Omental fat pad (tissue), 3 donors: ENCODE measurements at regions not wholly inside any gene's neighbourhood (a gene's known extent, or its start where the extent isn't known, plus 50 kb on each side); places are given as distances from the start of the nearest gene placed in this dataset.
"Not testable (repeated sequence)": the region's sequence is repeated elsewhere in the genome, so short reads cannot be mapped to it uniquely, and the experiment has no call there.

Source experiments
- ATAC-seq: fragments of 150-250 bp; one replicate; pipeline ENCODE4 v1.9.1; 2016; ENCODE audit warnings: mild to moderate bottlenecking, moderate library complexity; ENCODE audit not compliant: low FRiP score
- DNase-seq: peaks from one replicate; pipeline ENCODE4 v3.0.0-alpha.2; 2019; ENCODE audit warnings: low spot score
- TF ChIP-seq, protein P1 (sequence below), 3 donors: fragments of 450-650 bp; IDR thresholded peaks; one replicate each; pipeline ENCODE4 v1.5.1; 2016 to 2017; ENCODE audit warnings: antibody characterized with exemption in 3 of 3, mild to moderate bottlenecking in 3 of 3, moderate library complexity in 2 of 3

- no peak for ATAC-seq
- no peak for DNase-seq
- TF ChIP-seq, protein P1, sequence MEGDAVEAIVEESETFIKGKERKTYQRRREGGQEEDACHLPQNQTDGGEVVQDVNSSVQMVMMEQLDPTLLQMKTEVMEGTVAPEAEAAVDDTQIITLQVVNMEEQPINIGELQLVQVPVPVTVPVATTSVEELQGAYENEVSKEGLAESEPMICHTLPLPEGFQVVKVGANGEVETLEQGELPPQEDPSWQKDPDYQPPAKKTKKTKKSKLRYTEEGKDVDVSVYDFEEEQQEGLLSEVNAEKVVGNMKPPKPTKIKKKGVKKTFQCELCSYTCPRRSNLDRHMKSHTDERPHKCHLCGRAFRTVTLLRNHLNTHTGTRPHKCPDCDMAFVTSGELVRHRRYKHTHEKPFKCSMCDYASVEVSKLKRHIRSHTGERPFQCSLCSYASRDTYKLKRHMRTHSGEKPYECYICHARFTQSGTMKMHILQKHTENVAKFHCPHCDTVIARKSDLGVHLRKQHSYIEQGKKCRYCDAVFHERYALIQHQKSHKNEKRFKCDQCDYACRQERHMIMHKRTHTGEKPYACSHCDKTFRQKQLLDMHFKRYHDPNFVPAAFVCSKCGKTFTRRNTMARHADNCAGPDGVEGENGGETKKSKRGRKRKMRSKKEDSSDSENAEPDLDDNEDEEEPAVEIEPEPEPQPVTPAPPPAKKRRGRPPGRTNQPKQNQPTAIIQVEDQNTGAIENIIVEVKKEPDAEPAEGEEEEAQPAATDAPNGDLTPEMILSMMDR (IDR thresholded peaks at IDR 0.05) = no peak
Measured at GRCh38 chr6:137545073-137545472, 50.9 kb upstream of the OLIG3 start.

- ATAC-seq (no peak), DNase-seq (no peak)
- TF ChIP-seq, protein P1 (IDR thresholded peaks at IDR 0.05) = no peak
Measured at GRCh38 chr6:137547186-137547585, 53.0 kb upstream of the OLIG3 start.

DNA sequence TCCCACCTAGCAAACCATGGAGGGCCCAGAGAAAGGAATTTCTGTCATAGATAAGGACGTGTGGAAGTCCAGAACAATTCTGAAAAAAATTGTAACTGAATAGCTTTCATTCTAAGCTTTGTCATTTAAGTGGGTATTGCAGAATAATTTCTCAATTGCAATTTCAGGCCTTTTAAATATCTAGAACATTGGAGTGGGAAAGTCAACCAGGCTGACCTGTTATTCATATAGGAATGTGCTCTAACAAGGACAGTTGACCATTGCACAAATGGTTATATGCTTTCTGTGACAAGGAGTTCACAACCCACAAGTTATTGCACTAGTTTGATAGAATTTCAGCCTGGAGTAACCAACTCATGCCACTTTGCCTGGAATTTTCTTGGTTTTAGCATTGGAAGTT, 53.4 kb upstream of the OLIG3 start:
- TF ChIP-seq, protein P1 (IDR thresholded peaks at IDR 0.05) = no peak
- ATAC-seq (no peak), DNase-seq (no peak)

DNA sequence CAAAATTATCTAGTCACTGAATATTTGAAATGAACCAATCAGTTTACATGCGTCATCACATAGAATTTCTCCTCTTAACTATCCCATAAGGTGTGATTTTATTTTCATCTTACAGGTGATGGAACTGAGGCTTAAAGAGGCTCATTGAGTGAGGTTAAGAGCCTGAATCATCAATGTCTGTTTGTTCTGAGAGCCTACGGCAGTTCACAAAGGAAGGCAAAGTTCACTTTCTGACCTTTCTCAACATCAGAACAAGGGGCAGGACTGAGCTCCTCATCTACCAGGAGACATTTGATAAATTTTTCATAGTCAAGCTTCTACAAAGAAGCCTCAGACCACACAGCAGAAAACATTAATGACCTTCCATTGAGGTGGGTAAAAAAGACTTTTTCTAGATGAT, 54.9 kb upstream of the OLIG3 start:
- ATAC-seq (no peak), DNase-seq (no peak)
- TF ChIP-seq, protein P1 (IDR thresholded peaks at IDR 0.05) = no peak

- ATAC-seq (no peak), DNase-seq (no peak)
- TF ChIP-seq, protein P1 (IDR thresholded peaks at IDR 0.05) = no peak
Measured at GRCh38 chr6:137550535-137550934, 56.3 kb upstream of the OLIG3 start.

- TF ChIP-seq, protein P1 (IDR thresholded peaks at IDR 0.05) = no peak
- DNase-seq (no peak), ATAC-seq (no peak)
Measured at GRCh38 chr6:137552146-137552545, 58.0 kb upstream of the OLIG3 start.

DNA sequence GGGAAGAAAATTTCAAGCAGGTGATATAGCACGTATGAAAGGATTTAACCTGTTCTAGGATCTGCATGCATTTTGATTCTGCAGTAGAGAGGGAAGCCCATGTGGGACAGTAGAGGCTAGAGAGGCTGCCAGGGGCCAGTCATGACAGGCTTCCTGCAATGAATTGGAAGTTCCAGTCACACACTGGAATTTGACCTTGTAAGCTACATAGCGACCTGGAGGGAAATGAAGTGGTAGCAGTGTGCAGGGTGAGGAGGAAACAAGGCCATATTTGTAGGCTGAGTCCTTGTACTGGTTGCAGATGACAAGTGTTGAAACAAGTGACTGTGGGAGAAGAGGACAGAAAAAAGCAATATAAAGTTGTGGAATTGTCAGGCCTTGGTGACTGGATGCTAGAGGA, 58.6 kb upstream of the OLIG3 start:
- DNase-seq (no peak), ATAC-seq (no peak)
- TF ChIP-seq, protein P1 (IDR thresholded peaks at IDR 0.05) = no peak

- DNase-seq, ATAC-seq: not testable (repeated sequence)
Measured at GRCh38 chr6:137559521-137560183, 65.5 kb upstream of the OLIG3 start.
